HCT116 (cell line): ENCODE measurements at regions not wholly inside any gene's neighbourhood (a gene's known extent, or its start where the extent isn't known, plus 50 kb on each side); places are given as distances from the start of the nearest gene placed in this dataset.

ENCODE experiments used
- ATAC-seq: fragments of 200-7000 bp; cut with Tn5 transposase; 2 replicates; pipeline ENCODE4 v1.9.1; 2020; ENCODE audit warnings: mild to moderate bottlenecking, moderate library complexity
- BruUV-seq: library from RNA; stranded (reverse); fragments of 400-500 nt; replicated peaks from 2 replicates; lab custom pipeline; 2021; lab: Mats Ljungman, UMichigan
- CTCF ChIA-PET: fragments of 300-600 bp; sonication (Branson Sonifier 250); formaldehyde crosslinking; loops from one replicate; lab custom pipeline; 2021; ENCODE audit warnings: antibody characterized with exemption; lab: Charles Lee
- POLR2A ChIA-PET: fragments of 300-600, 350-600 bp; sonication (Branson Sonifier 250); formaldehyde crosslinking; loops from one replicate; lab custom pipeline; 2021; ENCODE audit warnings: antibody characterized with exemption; lab: Charles Lee
- RAD21 ChIA-PET, 2 experiments: fragments of 300-600 bp; sonication (Branson Sonifier 250); formaldehyde crosslinking; loops; one replicate each; lab custom pipeline; 2023; ENCODE audit warnings: low total read pairs in 2 of 2; ENCODE audit not compliant: uncharacterized antibody in 2 of 2, unreplicated experiment in 2 of 2, low non-redundant PET in 1 of 2; lab: Charles Lee
- DNase-seq: peaks from one replicate; pipeline ENCODE4 v3.0.0-alpha.2; 2010; ENCODE audit warnings: low read depth, low spot score
- H2AFZ ChIP-seq: fragments of 200-600 bp; shearing (Covaris generic), sonication (generic); 2 replicates; pipeline ENCODE4 v1.6.1; 2017; ENCODE audit warnings: low read depth, mixed run types, mixed read lengths, antibody characterized with exemption, low read length; ENCODE audit not compliant: poor library complexity, severe bottlenecking
- H3K27ac ChIP-seq: 2 replicates; pipeline ENCODE4 v1.5.1; 2012; ENCODE audit warnings: low read depth, low read length
- H3K27me3 ChIP-seq: fragments of 200-600 bp; sonication (generic); 2 replicates; pipeline ENCODE4 v1.6.1; 2016; ENCODE audit warnings: mixed run types, low read length, mixed read lengths; ENCODE audit not compliant: insufficient read depth
- H3K36me3 ChIP-seq, 2 experiments: fragments of 200-500 bp in 1 of 2; fragments of 200-600 bp in 1 of 2; sonication (Bioruptor generic) in 1 of 2; sonication (generic) in 1 of 2; 2 replicates each; pipeline versions ENCODE4 v1.5.1 to v1.6.1; 2014 to 2016; ENCODE audit warnings: low read length in 2 of 2, inconsistent platforms in 1 of 2, mixed read lengths in 1 of 2, mixed run types in 1 of 2; ENCODE audit not compliant: insufficient read depth in 2 of 2, control insufficient read depth in 1 of 2
- H3K4me1 ChIP-seq, 2 experiments: fragments of 200-600 bp in 1 of 2; sonication (generic) in 1 of 2; 2 replicates each; pipeline versions ENCODE4 v1.5.1 to v1.6.1; 2012 to 2017; ENCODE audit warnings: low read length in 2 of 2, inconsistent platforms in 1 of 2, mild to moderate bottlenecking in 1 of 2, mixed read lengths in 1 of 2, mixed run types in 1 of 2, moderate library complexity in 1 of 2; ENCODE audit not compliant: insufficient read depth in 2 of 2, control insufficient read depth in 1 of 2
- H3K4me2 ChIP-seq: fragments of 200-600 bp; sonication (generic); 2 replicates; pipeline ENCODE4 v1.6.1; 2017; ENCODE audit warnings: mixed run types, low read length, mixed read lengths
- H3K4me3 ChIP-seq, 2 experiments: fragments of 200-600 bp in 1 of 2; sonication (generic) in 1 of 2; replicated peaks in 1 of 2; 2 replicates each; pipeline ENCODE4 v1.5.1; 2011 to 2016; ENCODE audit warnings: low read length in 2 of 2, control low read depth in 1 of 2, low read depth in 1 of 2, mild to moderate bottlenecking in 1 of 2, mixed read lengths in 1 of 2, mixed run types in 1 of 2
- H3K79me2 ChIP-seq: fragments of 200-600 bp; sonication (generic); 2 replicates; pipeline ENCODE4 v1.6.1; 2017; ENCODE audit warnings: mild to moderate bottlenecking, mixed run types, low read length, moderate library complexity, mixed read lengths; ENCODE audit not compliant: insufficient read depth
- H3K9ac ChIP-seq: fragments of 200-600 bp; sonication (generic); 2 replicates; pipeline ENCODE4 v1.6.1; 2016; ENCODE audit warnings: low read length, mixed read lengths
- H3K9me2 ChIP-seq: fragments of 200-600 bp; sonication (generic), shearing (Covaris generic); 2 replicates; pipeline ENCODE4 v1.6.1; 2017; ENCODE audit warnings: mixed run types, mild to moderate bottlenecking, moderate library complexity; ENCODE audit not compliant: insufficient read depth
- H3K9me3 ChIP-seq, 2 experiments: fragments of 200-500 bp in 1 of 2; fragments of 200-600 bp in 1 of 2; sonication (Bioruptor generic) in 1 of 2; sonication (generic) in 1 of 2; 2 replicates each; pipeline ENCODE4 v1.6.1; 2014 to 2017; ENCODE audit warnings: low read length in 2 of 2, mixed read lengths in 2 of 2, inconsistent platforms in 1 of 2, low read depth in 1 of 2, mild to moderate bottlenecking in 1 of 2, mixed run types in 1 of 2, moderate library complexity in 1 of 2; ENCODE audit not compliant: control insufficient read depth in 1 of 2, insufficient read depth in 1 of 2
- H4K20me1 ChIP-seq: fragments of 200-600 bp; sonication (generic), shearing (Covaris generic); 2 replicates; pipeline ENCODE4 v1.6.1; 2017; ENCODE audit warnings: mixed run types, mild to moderate bottlenecking, moderate library complexity; ENCODE audit not compliant: insufficient read depth
- CBX3 ChIP-seq: IDR thresholded peaks from 2 replicates; pipeline ENCODE4 v1.6.1; 2012; ENCODE audit warnings: low read depth
- CEBPB ChIP-seq: IDR thresholded peaks from 2 replicates; pipeline ENCODE4 v1.6.1; 2012; ENCODE audit warnings: low read depth
- ELF1 ChIP-seq: IDR thresholded peaks from 2 replicates; pipeline ENCODE4 v1.6.1; 2012; ENCODE audit warnings: low read depth, borderline replicate concordance
- EZH2 ChIP-seq: fragments of 200-600 bp; sonication (generic); IDR thresholded peaks from 2 replicates; pipeline ENCODE4 v1.6.1; 2017; ENCODE audit warnings: antibody characterized with exemption, mixed run types
- JUND ChIP-seq: IDR thresholded peaks from 2 replicates; pipeline ENCODE4 v1.6.1; 2012
- SP1 ChIP-seq: IDR thresholded peaks from 2 replicates; pipeline ENCODE4 v1.6.1; 2012; ENCODE audit warnings: low read depth
- TCF7L2 ChIP-seq: IDR thresholded peaks from 2 replicates; pipeline ENCODE4 v1.7.0; 2011; ENCODE audit warnings: borderline replicate concordance, inconsistent platforms; ENCODE audit not compliant: insufficient read depth, insufficient read length; ENCODE audit errors: extremely low read depth
- YY1 ChIP-seq: IDR thresholded peaks from 2 replicates; pipeline ENCODE4 v1.6.1; 2011; ENCODE audit warnings: low read length, low read depth, moderate library complexity, mild to moderate bottlenecking; ENCODE audit not compliant: insufficient replicate concordance; ENCODE audit errors: extremely low read depth
- ZNF274 ChIP-seq: fragments of 200-500 bp; sonication (Bioruptor generic); IDR thresholded peaks from 2 replicates; pipeline ENCODE4 v1.6.1; 2014; ENCODE audit warnings: mild to moderate bottlenecking, low read depth, low read length, inconsistent platforms
- intact Hi-C: fragments of 100-400 bp; cut with micrococcal nuclease; formaldehyde crosslinking; loops from 2 replicates; pipeline ENCODE4 v1.10.0; 2022
- TF ChIP-seq, protein P1 (sequence below): IDR thresholded peaks from 2 replicates; pipeline ENCODE4 v1.6.1; 2011; ENCODE audit warnings: mild to moderate bottlenecking, low read length, moderate library complexity; ENCODE audit not compliant: insufficient replicate concordance; ENCODE audit errors: extremely low read depth
- TF ChIP-seq, protein P2 (sequence below): IDR thresholded peaks from 2 replicates; pipeline ENCODE4 v1.6.1; 2012; ENCODE audit warnings: low read depth

DNA sequence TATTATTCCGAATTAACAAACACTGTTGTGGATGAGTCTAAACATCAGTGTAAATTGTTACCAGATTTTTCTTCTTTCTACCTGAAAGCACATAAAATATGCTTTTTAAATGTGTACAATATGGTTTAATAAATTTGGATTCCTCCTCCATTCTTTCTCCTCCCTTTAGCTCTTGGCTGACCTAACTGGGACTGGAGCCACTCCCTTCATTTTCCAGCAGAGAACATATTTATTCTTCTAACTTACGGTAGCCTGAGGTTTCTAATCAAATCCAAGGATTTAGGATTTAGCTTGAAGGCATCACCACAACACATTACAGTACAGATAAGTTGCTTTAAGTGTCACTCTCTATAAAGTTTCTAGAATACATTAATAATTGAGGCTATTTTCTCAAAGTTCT, 88.2 kb upstream of the SEMA3C start:
- Histone ChIP-seq H3K4me1 (no peaks in the 10 kb centered on the region), H3K27ac (no peak overlapping the region), H2AFZ (no peak overlapping the region), H3K4me3 (no peak overlapping the region), H3K79me2 (no peaks in the 10 kb centered on the region), H3K27me3 (no peaks in the 10 kb centered on the region), H3K4me2 (no peak overlapping the region), H3K9me2 (no peaks in the 10 kb centered on the region), H3K9ac (no peak overlapping the region), H3K9me3 (no peaks in the 10 kb centered on the region), H4K20me1 (no peaks in the 10 kb centered on the region), H3K36me3 (no peaks in the 10 kb centered on the region)
- ATAC-seq (no peak), DNase-seq (no peak)
- no peak for TF ChIP-seq ZNF274
- TF ChIP-seq ELF1: no peak
- no peak for TF ChIP-seq EZH2
- TF ChIP-seq YY1: no peak
- TF ChIP-seq CEBPB: no peak
- no peak for TF ChIP-seq CBX3
- TF ChIP-seq TCF7L2: no peak
- TF ChIP-seq JUND: no peak
- TF ChIP-seq, protein P1, sequence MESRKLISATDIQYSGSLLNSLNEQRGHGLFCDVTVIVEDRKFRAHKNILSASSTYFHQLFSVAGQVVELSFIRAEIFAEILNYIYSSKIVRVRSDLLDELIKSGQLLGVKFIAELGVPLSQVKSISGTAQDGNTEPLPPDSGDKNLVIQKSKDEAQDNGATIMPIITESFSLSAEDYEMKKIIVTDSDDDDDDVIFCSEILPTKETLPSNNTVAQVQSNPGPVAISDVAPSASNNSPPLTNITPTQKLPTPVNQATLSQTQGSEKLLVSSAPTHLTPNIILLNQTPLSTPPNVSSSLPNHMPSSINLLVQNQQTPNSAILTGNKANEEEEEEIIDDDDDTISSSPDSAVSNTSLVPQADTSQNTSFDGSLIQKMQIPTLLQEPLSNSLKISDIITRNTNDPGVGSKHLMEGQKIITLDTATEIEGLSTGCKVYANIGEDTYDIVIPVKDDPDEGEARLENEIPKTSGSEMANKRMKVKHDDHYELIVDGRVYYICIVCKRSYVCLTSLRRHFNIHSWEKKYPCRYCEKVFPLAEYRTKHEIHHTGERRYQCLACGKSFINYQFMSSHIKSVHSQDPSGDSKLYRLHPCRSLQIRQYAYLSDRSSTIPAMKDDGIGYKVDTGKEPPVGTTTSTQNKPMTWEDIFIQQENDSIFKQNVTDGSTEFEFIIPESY: no peak
- TF ChIP-seq SP1: no peak
- TF ChIP-seq, protein P2, sequence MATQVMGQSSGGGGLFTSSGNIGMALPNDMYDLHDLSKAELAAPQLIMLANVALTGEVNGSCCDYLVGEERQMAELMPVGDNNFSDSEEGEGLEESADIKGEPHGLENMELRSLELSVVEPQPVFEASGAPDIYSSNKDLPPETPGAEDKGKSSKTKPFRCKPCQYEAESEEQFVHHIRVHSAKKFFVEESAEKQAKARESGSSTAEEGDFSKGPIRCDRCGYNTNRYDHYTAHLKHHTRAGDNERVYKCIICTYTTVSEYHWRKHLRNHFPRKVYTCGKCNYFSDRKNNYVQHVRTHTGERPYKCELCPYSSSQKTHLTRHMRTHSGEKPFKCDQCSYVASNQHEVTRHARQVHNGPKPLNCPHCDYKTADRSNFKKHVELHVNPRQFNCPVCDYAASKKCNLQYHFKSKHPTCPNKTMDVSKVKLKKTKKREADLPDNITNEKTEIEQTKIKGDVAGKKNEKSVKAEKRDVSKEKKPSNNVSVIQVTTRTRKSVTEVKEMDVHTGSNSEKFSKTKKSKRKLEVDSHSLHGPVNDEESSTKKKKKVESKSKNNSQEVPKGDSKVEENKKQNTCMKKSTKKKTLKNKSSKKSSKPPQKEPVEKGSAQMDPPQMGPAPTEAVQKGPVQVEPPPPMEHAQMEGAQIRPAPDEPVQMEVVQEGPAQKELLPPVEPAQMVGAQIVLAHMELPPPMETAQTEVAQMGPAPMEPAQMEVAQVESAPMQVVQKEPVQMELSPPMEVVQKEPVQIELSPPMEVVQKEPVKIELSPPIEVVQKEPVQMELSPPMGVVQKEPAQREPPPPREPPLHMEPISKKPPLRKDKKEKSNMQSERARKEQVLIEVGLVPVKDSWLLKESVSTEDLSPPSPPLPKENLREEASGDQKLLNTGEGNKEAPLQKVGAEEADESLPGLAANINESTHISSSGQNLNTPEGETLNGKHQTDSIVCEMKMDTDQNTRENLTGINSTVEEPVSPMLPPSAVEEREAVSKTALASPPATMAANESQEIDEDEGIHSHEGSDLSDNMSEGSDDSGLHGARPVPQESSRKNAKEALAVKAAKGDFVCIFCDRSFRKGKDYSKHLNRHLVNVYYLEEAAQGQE: no peak
- BruUV-seq: no TSS peak
- POLR2A ChIA-PET: no interaction called here
- CTCF ChIA-PET: no interaction called here
- intact Hi-C loops: no loop called here
- RAD21 ChIA-PET: no interaction called here
